ENCODE measurements at regions not wholly inside any gene's neighbourhood (a gene's known extent, or its start where the extent isn't known, plus 50 kb on each side); places are given as distances from the start of the nearest gene placed in this dataset.

DNA sequence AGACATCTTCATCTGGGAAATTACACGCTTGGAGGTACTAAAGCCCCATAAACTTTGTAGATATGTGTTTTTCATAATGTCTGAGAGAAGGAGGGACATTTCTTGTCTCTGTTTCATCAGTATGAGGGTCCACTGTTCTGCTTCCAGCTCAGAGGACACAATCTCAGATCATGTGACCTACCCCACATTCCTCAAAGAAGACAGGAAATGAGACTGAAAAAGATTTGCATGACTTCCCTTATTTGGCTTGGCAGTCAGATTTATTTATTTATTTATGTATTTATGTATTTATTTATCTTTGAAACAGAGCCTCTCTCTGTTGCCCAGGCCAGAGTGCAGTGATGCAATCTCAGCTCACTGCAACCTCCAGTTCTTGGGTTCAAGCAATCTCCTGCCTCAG lies 463.7 kb upstream of the RGPD4 start:
- TF ChIP-seq, protein P1, sequence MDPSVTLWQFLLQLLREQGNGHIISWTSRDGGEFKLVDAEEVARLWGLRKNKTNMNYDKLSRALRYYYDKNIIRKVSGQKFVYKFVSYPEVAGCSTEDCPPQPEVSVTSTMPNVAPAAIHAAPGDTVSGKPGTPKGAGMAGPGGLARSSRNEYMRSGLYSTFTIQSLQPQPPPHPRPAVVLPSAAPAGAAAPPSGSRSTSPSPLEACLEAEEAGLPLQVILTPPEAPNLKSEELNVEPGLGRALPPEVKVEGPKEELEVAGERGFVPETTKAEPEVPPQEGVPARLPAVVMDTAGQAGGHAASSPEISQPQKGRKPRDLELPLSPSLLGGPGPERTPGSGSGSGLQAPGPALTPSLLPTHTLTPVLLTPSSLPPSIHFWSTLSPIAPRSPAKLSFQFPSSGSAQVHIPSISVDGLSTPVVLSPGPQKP (CRISPR knock-in tag; IDR thresholded peaks at IDR 0.05) = no peak
- TF ChIP-seq CXXC5 (CRISPR knock-in tag; IDR thresholded peaks at IDR 0.05) (no peak), GABPA (tag; conservative IDR thresholded peaks at IDR 0.05; ENCODE audit: low read depth) (no peak), JUND (IDR thresholded peaks at IDR 0.05; ENCODE audit: borderline replicate concordance, low read depth, low read length) (no peak), JUND (tag; IDR thresholded peaks at IDR 0.05; ENCODE audit: borderline replicate concordance, low read depth, low read length) (no peak), FOXA1 (IDR thresholded peaks at IDR 0.05; ENCODE audit: borderline replicate concordance) (no peak)
- TF ChIP-seq, protein P2, sequence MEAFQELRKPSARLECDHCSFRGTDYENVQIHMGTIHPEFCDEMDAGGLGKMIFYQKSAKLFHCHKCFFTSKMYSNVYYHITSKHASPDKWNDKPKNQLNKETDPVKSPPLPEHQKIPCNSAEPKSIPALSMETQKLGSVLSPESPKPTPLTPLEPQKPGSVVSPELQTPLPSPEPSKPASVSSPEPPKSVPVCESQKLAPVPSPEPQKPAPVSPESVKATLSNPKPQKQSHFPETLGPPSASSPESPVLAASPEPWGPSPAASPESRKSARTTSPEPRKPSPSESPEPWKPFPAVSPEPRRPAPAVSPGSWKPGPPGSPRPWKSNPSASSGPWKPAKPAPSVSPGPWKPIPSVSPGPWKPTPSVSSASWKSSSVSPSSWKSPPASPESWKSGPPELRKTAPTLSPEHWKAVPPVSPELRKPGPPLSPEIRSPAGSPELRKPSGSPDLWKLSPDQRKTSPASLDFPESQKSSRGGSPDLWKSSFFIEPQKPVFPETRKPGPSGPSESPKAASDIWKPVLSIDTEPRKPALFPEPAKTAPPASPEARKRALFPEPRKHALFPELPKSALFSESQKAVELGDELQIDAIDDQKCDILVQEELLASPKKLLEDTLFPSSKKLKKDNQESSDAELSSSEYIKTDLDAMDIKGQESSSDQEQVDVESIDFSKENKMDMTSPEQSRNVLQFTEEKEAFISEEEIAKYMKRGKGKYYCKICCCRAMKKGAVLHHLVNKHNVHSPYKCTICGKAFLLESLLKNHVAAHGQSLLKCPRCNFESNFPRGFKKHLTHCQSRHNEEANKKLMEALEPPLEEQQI (IDR thresholded peaks at IDR 0.05) = no peak
- TF ChIP-seq, protein P3, sequence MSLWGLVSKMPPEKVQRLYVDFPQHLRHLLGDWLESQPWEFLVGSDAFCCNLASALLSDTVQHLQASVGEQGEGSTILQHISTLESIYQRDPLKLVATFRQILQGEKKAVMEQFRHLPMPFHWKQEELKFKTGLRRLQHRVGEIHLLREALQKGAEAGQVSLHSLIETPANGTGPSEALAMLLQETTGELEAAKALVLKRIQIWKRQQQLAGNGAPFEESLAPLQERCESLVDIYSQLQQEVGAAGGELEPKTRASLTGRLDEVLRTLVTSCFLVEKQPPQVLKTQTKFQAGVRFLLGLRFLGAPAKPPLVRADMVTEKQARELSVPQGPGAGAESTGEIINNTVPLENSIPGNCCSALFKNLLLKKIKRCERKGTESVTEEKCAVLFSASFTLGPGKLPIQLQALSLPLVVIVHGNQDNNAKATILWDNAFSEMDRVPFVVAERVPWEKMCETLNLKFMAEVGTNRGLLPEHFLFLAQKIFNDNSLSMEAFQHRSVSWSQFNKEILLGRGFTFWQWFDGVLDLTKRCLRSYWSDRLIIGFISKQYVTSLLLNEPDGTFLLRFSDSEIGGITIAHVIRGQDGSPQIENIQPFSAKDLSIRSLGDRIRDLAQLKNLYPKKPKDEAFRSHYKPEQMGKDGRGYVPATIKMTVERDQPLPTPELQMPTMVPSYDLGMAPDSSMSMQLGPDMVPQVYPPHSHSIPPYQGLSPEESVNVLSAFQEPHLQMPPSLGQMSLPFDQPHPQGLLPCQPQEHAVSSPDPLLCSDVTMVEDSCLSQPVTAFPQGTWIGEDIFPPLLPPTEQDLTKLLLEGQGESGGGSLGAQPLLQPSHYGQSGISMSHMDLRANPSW (CRISPR knock-in tag; IDR thresholded peaks at IDR 0.05) = no peak

All from K562 (cell line).